ENCODE measurements at regions not wholly inside any gene's neighbourhood (a gene's known extent, or its start where the extent isn't known, plus 50 kb on each side); places are given as distances from the start of the nearest gene placed in this dataset.

DNA sequence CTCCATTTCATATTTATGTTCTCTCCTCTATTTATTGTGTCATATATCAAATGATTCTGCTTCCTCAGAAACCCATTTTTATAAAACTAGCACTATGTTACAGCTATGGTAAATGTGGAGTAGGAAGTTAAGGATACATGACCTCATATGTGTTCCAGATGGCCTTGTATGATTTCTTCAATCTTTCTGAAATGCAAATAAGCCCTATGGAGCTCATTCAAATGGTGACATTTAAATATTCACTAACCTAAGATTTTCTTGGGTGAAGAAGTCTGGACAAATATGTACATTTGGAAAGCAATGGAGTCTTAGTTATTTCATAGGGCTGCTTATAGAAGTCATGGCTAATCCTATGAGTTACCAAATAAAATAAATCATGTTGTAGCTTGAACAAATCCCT is 782.5 kb downstream of the STPG2 start:
- no peak overlapping the region for H3K9ac ChIP-seq (ENCODE audit: low read depth in 1 of 2, low read length in 2 of 2)
- no peaks in the 10 kb centered on the region for H3K4me1 ChIP-seq (ENCODE audit: control insufficient read depth in 4 of 4, insufficient read depth in 4 of 4, low read length in 3 of 4)
- H3K4me3 ChIP-seq (ENCODE audit: low read depth in 1 of 3, low read length in 3 of 3) = no peak overlapping the region
- no peak overlapping the region for H3K27ac ChIP-seq (ENCODE audit: low read depth in 1 of 2, low read length in 2 of 2)
- H3K9me3 ChIP-seq (ENCODE audit: control insufficient read depth in 4 of 4, low read length in 3 of 4) = peaks cover 0 to 6% (median 2%) of the 10 kb centered on the region in 4 donors
- H3K36me3 ChIP-seq (ENCODE audit: control insufficient read depth in 4 of 4, insufficient read depth in 3 of 4, low read depth in 1 of 4, low read length in 3 of 4) = no peaks in the 10 kb centered on the region
- TF ChIP-seq JUND (IDR thresholded peaks at IDR 0.05) = no peak
- TF ChIP-seq, protein P1, sequence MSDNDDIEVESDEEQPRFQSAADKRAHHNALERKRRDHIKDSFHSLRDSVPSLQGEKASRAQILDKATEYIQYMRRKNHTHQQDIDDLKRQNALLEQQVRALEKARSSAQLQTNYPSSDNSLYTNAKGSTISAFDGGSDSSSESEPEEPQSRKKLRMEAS (IDR thresholded peaks at IDR 0.05) = no peak
- TF ChIP-seq, protein P2, sequence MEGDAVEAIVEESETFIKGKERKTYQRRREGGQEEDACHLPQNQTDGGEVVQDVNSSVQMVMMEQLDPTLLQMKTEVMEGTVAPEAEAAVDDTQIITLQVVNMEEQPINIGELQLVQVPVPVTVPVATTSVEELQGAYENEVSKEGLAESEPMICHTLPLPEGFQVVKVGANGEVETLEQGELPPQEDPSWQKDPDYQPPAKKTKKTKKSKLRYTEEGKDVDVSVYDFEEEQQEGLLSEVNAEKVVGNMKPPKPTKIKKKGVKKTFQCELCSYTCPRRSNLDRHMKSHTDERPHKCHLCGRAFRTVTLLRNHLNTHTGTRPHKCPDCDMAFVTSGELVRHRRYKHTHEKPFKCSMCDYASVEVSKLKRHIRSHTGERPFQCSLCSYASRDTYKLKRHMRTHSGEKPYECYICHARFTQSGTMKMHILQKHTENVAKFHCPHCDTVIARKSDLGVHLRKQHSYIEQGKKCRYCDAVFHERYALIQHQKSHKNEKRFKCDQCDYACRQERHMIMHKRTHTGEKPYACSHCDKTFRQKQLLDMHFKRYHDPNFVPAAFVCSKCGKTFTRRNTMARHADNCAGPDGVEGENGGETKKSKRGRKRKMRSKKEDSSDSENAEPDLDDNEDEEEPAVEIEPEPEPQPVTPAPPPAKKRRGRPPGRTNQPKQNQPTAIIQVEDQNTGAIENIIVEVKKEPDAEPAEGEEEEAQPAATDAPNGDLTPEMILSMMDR (IDR thresholded peaks at IDR 0.05; ENCODE audit: low read depth, low read length, missing input control) = no peak
- no peak for TF ChIP-seq YY1 (IDR thresholded peaks at IDR 0.05)
- TF ChIP-seq TAF1 (conservative IDR thresholded peaks at IDR 0.05) = no peak
- no peak for TF ChIP-seq NR2F2 (IDR thresholded peaks at IDR 0.05)
- TF ChIP-seq FOXA2 (IDR thresholded peaks at IDR 0.05) = no peak
- TF ChIP-seq HNF4A (conservative IDR thresholded peaks at IDR 0.05) = no peak
- TF ChIP-seq RAD21 (IDR thresholded peaks at IDR 0.05) = no peak
- no peaks in the 10 kb centered on the region for H3K27me3 ChIP-seq (ENCODE audit: control insufficient read depth in 4 of 4, insufficient read depth in 4 of 4, low read length in 3 of 4)
- no peak for DNase-seq (ENCODE audit: low spot score)

DNA sequence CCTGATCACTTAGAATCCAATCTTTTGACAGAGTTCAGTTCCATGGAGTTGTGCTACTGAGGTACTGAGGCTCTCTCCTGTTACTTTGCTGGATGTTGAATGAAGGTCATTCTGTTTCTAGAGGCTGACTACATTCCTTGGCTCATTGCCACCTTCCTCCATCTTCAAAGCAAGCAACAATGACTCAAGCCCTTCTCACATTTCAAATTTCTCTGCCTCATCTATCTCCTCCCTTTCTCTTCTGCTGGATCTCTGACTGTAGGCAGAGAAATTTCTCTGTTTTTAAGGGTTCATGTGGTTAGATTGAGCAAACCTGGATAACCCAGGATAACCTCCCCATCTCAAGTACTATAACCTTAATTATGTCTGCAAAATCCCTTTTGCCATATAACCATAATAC is 775.4 kb downstream of the STPG2 start:
- no peak for DNase-seq (ENCODE audit: low spot score)
- Histone ChIP-seq H3K4me1 (ENCODE audit: control insufficient read depth in 4 of 4, insufficient read depth in 4 of 4, low read length in 3 of 4) (peaks cover 0 to 3% (median 0%) of the 10 kb centered on the region in 4 donors), H3K27ac (ENCODE audit: low read depth in 1 of 2, low read length in 2 of 2) (no peak overlapping the region), H3K27me3 (ENCODE audit: control insufficient read depth in 4 of 4, insufficient read depth in 4 of 4, low read length in 3 of 4) (no peaks in the 10 kb centered on the region), H3K36me3 (ENCODE audit: control insufficient read depth in 4 of 4, insufficient read depth in 3 of 4, low read depth in 1 of 4, low read length in 3 of 4) (no peaks in the 10 kb centered on the region), H3K4me3 (ENCODE audit: low read depth in 1 of 3, low read length in 3 of 3) (no peak overlapping the region), H3K9ac (ENCODE audit: low read depth in 1 of 2, low read length in 2 of 2) (no peak overlapping the region), H3K9me3 (ENCODE audit: control insufficient read depth in 4 of 4, low read length in 3 of 4) (peaks cover 0 to 2% (median under 1%) of the 10 kb centered on the region in 4 donors)
- TF ChIP-seq, protein P3, sequence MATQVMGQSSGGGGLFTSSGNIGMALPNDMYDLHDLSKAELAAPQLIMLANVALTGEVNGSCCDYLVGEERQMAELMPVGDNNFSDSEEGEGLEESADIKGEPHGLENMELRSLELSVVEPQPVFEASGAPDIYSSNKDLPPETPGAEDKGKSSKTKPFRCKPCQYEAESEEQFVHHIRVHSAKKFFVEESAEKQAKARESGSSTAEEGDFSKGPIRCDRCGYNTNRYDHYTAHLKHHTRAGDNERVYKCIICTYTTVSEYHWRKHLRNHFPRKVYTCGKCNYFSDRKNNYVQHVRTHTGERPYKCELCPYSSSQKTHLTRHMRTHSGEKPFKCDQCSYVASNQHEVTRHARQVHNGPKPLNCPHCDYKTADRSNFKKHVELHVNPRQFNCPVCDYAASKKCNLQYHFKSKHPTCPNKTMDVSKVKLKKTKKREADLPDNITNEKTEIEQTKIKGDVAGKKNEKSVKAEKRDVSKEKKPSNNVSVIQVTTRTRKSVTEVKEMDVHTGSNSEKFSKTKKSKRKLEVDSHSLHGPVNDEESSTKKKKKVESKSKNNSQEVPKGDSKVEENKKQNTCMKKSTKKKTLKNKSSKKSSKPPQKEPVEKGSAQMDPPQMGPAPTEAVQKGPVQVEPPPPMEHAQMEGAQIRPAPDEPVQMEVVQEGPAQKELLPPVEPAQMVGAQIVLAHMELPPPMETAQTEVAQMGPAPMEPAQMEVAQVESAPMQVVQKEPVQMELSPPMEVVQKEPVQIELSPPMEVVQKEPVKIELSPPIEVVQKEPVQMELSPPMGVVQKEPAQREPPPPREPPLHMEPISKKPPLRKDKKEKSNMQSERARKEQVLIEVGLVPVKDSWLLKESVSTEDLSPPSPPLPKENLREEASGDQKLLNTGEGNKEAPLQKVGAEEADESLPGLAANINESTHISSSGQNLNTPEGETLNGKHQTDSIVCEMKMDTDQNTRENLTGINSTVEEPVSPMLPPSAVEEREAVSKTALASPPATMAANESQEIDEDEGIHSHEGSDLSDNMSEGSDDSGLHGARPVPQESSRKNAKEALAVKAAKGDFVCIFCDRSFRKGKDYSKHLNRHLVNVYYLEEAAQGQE (IDR thresholded peaks at IDR 0.05) = no peak
- TF ChIP-seq GABPA (IDR thresholded peaks at IDR 0.05 in 1 of 2, conservative IDR thresholded peaks at IDR 0.05 in 1 of 2) = no peak
- no peak for TF ChIP-seq SP1 (IDR thresholded peaks at IDR 0.05)
- no peak for TF ChIP-seq TAF1 (conservative IDR thresholded peaks at IDR 0.05)
- TF ChIP-seq, protein P4, sequence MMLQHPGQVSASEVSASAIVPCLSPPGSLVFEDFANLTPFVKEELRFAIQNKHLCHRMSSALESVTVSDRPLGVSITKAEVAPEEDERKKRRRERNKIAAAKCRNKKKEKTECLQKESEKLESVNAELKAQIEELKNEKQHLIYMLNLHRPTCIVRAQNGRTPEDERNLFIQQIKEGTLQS (IDR thresholded peaks at IDR 0.05) = no peak
- no peak for TF ChIP-seq EGR1 (IDR thresholded peaks at IDR 0.05; ENCODE audit: low read depth in 2 of 2)
- no peak for TF ChIP-seq NR2F2 (IDR thresholded peaks at IDR 0.05)
- no peak for TF ChIP-seq HNF4A (conservative IDR thresholded peaks at IDR 0.05)
- no peak for TF ChIP-seq HNF4G (IDR thresholded peaks at IDR 0.05)
- no peak for TF ChIP-seq FOXA2 (IDR thresholded peaks at IDR 0.05)
- TF ChIP-seq, protein P2 (IDR thresholded peaks at IDR 0.05; ENCODE audit: low read depth, low read length, missing input control) = no peak
- TF ChIP-seq, protein P1 (IDR thresholded peaks at IDR 0.05) = no peak
- TF ChIP-seq YY1 (IDR thresholded peaks at IDR 0.05) = no peak
- TF ChIP-seq, protein P5, sequence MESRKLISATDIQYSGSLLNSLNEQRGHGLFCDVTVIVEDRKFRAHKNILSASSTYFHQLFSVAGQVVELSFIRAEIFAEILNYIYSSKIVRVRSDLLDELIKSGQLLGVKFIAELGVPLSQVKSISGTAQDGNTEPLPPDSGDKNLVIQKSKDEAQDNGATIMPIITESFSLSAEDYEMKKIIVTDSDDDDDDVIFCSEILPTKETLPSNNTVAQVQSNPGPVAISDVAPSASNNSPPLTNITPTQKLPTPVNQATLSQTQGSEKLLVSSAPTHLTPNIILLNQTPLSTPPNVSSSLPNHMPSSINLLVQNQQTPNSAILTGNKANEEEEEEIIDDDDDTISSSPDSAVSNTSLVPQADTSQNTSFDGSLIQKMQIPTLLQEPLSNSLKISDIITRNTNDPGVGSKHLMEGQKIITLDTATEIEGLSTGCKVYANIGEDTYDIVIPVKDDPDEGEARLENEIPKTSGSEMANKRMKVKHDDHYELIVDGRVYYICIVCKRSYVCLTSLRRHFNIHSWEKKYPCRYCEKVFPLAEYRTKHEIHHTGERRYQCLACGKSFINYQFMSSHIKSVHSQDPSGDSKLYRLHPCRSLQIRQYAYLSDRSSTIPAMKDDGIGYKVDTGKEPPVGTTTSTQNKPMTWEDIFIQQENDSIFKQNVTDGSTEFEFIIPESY (IDR thresholded peaks at IDR 0.05) = no peak
- no peak for TF ChIP-seq RXRA (IDR thresholded peaks at IDR 0.05)
- TF ChIP-seq FOXA1 (IDR thresholded peaks at IDR 0.05) = no peak
- no peak for TF ChIP-seq JUND (IDR thresholded peaks at IDR 0.05)
- no peak for TF ChIP-seq RAD21 (IDR thresholded peaks at IDR 0.05)

All from liver (tissue), 7 donors.